Osteoblast (primary cell): ENCODE measurements at regions not wholly inside any gene's neighbourhood (a gene's known extent, or its start where the extent isn't known, plus 50 kb on each side); places are given as distances from the start of the nearest gene placed in this dataset.

Experiments
- DNase-seq: peaks from one replicate; pipeline ENCODE4 v3.0.0; 2011; ENCODE audit warnings: low spot score, mixed read lengths; ENCODE audit not compliant: insufficient read length; ENCODE audit errors: missing footprints
- H2AFZ ChIP-seq: 2 replicates; pipeline ENCODE4 v1.6.0; 2011; ENCODE audit warnings: mild to moderate bottlenecking, low read length
- H3K27ac ChIP-seq: 2 replicates; pipeline ENCODE4 v1.5.1; 2011; ENCODE audit warnings: mild to moderate bottlenecking, low read depth, low read length, moderate library complexity
- H3K27me3 ChIP-seq: 2 replicates; pipeline ENCODE4 v1.6.0; 2012; ENCODE audit warnings: mild to moderate bottlenecking, control low read depth, inconsistent platforms, low read length, moderate library complexity; ENCODE audit not compliant: insufficient read depth
- H3K36me3 ChIP-seq: 2 replicates; pipeline ENCODE4 v1.5.1; 2011; ENCODE audit warnings: mild to moderate bottlenecking, low read length, control low read depth, moderate library complexity; ENCODE audit not compliant: insufficient read depth
- H3K4me1 ChIP-seq: 2 replicates; pipeline ENCODE4 v1.5.1; 2011; ENCODE audit warnings: mild to moderate bottlenecking, low read length, control low read depth, moderate library complexity; ENCODE audit not compliant: insufficient read depth
- H3K4me2 ChIP-seq: 2 replicates; pipeline ENCODE4 v1.6.0; 2011; ENCODE audit warnings: mild to moderate bottlenecking, low read length; ENCODE audit not compliant: insufficient read depth
- H3K4me3 ChIP-seq: fragments of 200-600 bp; sonication (generic); 3 replicates; pipeline ENCODE4 v1.5.1; 2012; ENCODE audit warnings: mild to moderate bottlenecking, low read length, inconsistent platforms; ENCODE audit not compliant: insufficient read depth
- H3K79me2 ChIP-seq: 2 replicates; pipeline ENCODE4 v1.6.0; 2012; ENCODE audit warnings: mild to moderate bottlenecking, low read length, control low read depth, inconsistent platforms; ENCODE audit not compliant: insufficient read depth
- H3K9me3 ChIP-seq: 2 replicates; pipeline ENCODE4 v1.5.1; 2011; ENCODE audit warnings: low read depth, low read length, control low read depth
- H4K20me1 ChIP-seq: 2 replicates; pipeline ENCODE4 v1.6.0; 2012; ENCODE audit warnings: mild to moderate bottlenecking, low read length, control low read depth; ENCODE audit not compliant: insufficient read depth
- CTCF ChIP-seq: IDR thresholded peaks from 2 replicates; pipeline ENCODE4 v1.5.1; 2011; ENCODE audit warnings: mild to moderate bottlenecking, low read depth, low read length, moderate library complexity; ENCODE audit errors: extremely low read depth

DNA sequence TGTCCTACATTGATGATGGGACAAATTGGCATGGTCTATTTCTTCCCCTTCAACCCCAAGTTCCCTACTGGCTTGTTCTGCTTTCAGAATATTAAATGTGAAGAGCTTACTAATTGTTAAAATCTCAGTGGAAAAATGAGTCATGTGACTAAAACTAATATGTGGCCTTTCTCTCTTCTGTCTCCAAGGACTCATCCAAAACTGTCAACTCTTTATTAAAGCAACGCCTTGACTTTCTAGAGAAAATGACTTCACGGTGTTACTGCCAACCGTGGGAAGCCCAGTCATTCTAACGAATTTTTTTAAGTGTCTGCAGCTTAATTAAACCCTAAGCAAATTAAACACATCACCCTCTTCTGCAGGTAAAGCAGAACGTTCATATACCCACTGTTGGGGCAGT lies 431.6 kb downstream of the DTWD2 start:
- no peak overlapping the region for H2AFZ ChIP-seq
- H3K4me3 ChIP-seq, result no peak overlapping the region
- no peak for DNase-seq
- H3K4me2 ChIP-seq, result no peak overlapping the region
- H3K9me3 ChIP-seq, result no peaks in the 10 kb centered on the region
- peaks cover 6% of the 10 kb centered on the region for H3K4me1 ChIP-seq
- no peak overlapping the region for H3K27ac ChIP-seq
- TF ChIP-seq CTCF, result no peak
- no peaks in the 10 kb centered on the region for H3K27me3 ChIP-seq
- H4K20me1 ChIP-seq, result no peaks in the 10 kb centered on the region
- no peaks in the 10 kb centered on the region for H3K79me2 ChIP-seq
- H3K36me3 ChIP-seq, result no peaks in the 10 kb centered on the region

DNA sequence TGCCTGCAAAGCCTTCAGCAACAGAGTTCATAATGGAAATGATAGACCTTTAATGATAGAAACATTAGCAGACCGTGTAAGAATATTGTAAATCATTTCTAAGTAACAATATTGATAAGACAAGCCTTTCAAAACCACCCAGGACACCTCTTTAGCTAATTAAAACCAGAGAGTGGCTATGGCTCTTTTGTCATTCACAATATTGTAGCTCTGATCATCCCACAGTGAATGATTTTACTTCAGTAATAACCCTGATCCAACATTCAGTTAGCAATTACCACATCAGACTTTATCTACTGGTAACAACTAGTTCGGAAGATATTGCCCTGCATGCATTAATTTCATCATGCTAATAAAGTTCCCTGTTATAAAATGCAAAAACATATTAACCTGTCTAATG lies 432.6 kb downstream of the DTWD2 start:
- no peak overlapping the region for H2AFZ ChIP-seq
- TF ChIP-seq CTCF, result no peak

GRCh38 chr5:118554981-118555380 lies 433.4 kb downstream of the DTWD2 start:
- no peak overlapping the region for H3K4me3 ChIP-seq
- no peaks in the 10 kb centered on the region for H3K79me2 ChIP-seq
- H3K27ac ChIP-seq, result no peak overlapping the region
- no peaks in the 10 kb centered on the region for H4K20me1 ChIP-seq
- H3K9me3 ChIP-seq, result no peaks in the 10 kb centered on the region
- no peaks in the 10 kb centered on the region for H3K36me3 ChIP-seq
- H3K4me1 ChIP-seq, result peaks cover 6% of the 10 kb centered on the region
- H2AFZ ChIP-seq, result no peak overlapping the region
- no peak overlapping the region for H3K4me2 ChIP-seq
- no peak for DNase-seq
- no peak for TF ChIP-seq CTCF
- no peaks in the 10 kb centered on the region for H3K27me3 ChIP-seq

More for the DNA sequence above, 432.6 kb downstream of the DTWD2 start:
- no peaks in the 10 kb centered on the region for H3K79me2 ChIP-seq
- H3K36me3 ChIP-seq, result no peaks in the 10 kb centered on the region
- H3K27me3 ChIP-seq, result no peaks in the 10 kb centered on the region
- H3K9me3 ChIP-seq, result no peaks in the 10 kb centered on the region
- H3K4me2 ChIP-seq, result no peak overlapping the region
- peaks cover 6% of the 10 kb centered on the region for H3K4me1 ChIP-seq
- no peak overlapping the region for H3K27ac ChIP-seq
- H4K20me1 ChIP-seq, result no peaks in the 10 kb centered on the region
- DNase-seq, result no peak
- H3K4me3 ChIP-seq, result no peak overlapping the region

- peak overlapping the region; percentile 21 for H3K27ac ChIP-seq
Observed at GRCh38 chr5:118554241-118554640, 434.1 kb downstream of the DTWD2 start.

More at GRCh38 chr5:118554241-118554640, 434.1 kb downstream of the DTWD2 start:
- no peak for DNase-seq
- no peaks in the 10 kb centered on the region for H3K27me3 ChIP-seq
- H3K4me3 ChIP-seq, result no peak overlapping the region
- no peaks in the 10 kb centered on the region for H3K36me3 ChIP-seq
- H3K79me2 ChIP-seq, result no peaks in the 10 kb centered on the region
- no peak overlapping the region for H2AFZ ChIP-seq
- peaks cover 8% of the 10 kb centered on the region for H3K4me1 ChIP-seq
- no peaks in the 10 kb centered on the region for H3K9me3 ChIP-seq
- H3K4me2 ChIP-seq, result no peak overlapping the region
- TF ChIP-seq CTCF, result no peak
- H4K20me1 ChIP-seq, result no peaks in the 10 kb centered on the region
